ENCODE measurements at regions not wholly inside any gene's neighbourhood (a gene's known extent, or its start where the extent isn't known, plus 50 kb on each side); places are given as distances from the start of the nearest gene placed in this dataset.

DNA sequence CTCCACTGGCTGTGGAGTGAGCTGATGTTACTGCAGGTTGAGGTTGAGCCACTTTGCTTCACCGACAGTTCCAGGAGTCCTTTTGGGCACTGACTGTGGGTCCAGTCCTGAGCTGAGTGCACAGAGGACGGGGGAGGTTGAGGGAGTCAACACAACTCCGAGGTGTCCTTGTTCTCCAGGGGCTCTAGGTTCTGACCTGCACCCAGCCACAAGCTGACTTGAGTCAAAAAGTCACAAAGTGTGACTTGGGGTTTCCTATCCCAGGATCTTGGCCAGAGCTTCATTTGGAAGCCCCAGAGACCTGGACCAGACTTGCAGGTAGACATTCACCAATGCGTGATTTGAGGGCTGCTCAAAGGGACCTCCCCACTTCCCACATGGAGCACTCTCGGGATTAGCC is 95.0 kb downstream of the FAM43A start:
- no peak overlapping the region for H2AK5ac ChIP-seq (ENCODE audit: low read depth, low read length)
- POLR2A ChIA-PET (ENCODE audit: unreplicated experiment): no interaction called here
- H2BK15ac ChIP-seq (ENCODE audit: low read depth, low read length): no peak overlapping the region
- no peak overlapping the region for H4K91ac ChIP-seq (ENCODE audit: insufficient read depth, low read depth, low read length)
- H3K4me1 ChIP-seq (ENCODE audit: control insufficient read depth, insufficient read depth, low read length): no peaks in the 10 kb centered on the region
- no peaks in the 10 kb centered on the region for H3K9me1 ChIP-seq (ENCODE audit: insufficient read depth, low read length)
- no peak overlapping the region for H3K23ac ChIP-seq (ENCODE audit: low read depth, low read length)
- H3K27me3 ChIP-seq (ENCODE audit: control insufficient read depth, insufficient read depth, low read length): peaks cover 30% of the 10 kb centered on the region
- dilution Hi-C loops (cut with HindIII; ENCODE audit: low sequenced_read_pairs, unreplicated experiment) (no loop called here), in situ Hi-C loops (cut with MboI; ENCODE audit: low sequenced_read_pairs) (no loop called here), intact Hi-C loops (cut with micrococcal nuclease) (loop anchor here (5.0 kb wide), 1 partner anchor 67 kb away; no protein-coding TSS in a partner anchor)
- no peak overlapping the region for H2BK120ac ChIP-seq (ENCODE audit: low read depth, low read length)
- no peak overlapping the region for H3K9ac ChIP-seq (ENCODE audit: low read depth, low read length)
- no peak overlapping the region for H4K5ac ChIP-seq (ENCODE audit: low read depth, low read length)
- BruUV-seq (replicated peaks): no TSS peak
- H3K4me2 ChIP-seq (ENCODE audit: low read depth, low read length): no peak overlapping the region
- H3K4me3 ChIP-seq (ENCODE audit: insufficient read depth, low read depth, low read length): no peak overlapping the region
- no peak for DNase-seq
- no peak overlapping the region for H3K56ac ChIP-seq (ENCODE audit: extremely low read depth, insufficient read depth, low read length)
- WGBS, 2 experiments (ENCODE audit: extremely low coverage in 2 of 2, insufficient read length in 1 of 2): 75% methylated on average over 2 of the region's 5 CpGs; no CpG with 5 or more reads in 1 of the 2 experiments
- no peak overlapping the region for H3K4ac ChIP-seq (ENCODE audit: low read depth, low read length)
- no peaks in the 10 kb centered on the region for H3K9me3 ChIP-seq (ENCODE audit: control insufficient read depth, insufficient read depth, low read length)
- H3K27ac ChIP-seq (ENCODE audit: insufficient read depth, low read length): no peak overlapping the region
- no peak overlapping the region for H2BK20ac ChIP-seq (ENCODE audit: low read depth, low read length)
- no peak for TF ChIP-seq MAZ (IDR thresholded peaks at IDR 0.05; ENCODE audit: borderline replicate concordance, low read depth, low read length)
- TF ChIP-seq, protein P1, sequence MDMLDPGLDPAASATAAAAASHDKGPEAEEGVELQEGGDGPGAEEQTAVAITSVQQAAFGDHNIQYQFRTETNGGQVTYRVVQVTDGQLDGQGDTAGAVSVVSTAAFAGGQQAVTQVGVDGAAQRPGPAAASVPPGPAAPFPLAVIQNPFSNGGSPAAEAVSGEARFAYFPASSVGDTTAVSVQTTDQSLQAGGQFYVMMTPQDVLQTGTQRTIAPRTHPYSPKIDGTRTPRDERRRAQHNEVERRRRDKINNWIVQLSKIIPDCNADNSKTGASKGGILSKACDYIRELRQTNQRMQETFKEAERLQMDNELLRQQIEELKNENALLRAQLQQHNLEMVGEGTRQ (IDR thresholded peaks at IDR 0.05; ENCODE audit: low read depth, low read length): no peak
- TF ChIP-seq, protein P2, sequence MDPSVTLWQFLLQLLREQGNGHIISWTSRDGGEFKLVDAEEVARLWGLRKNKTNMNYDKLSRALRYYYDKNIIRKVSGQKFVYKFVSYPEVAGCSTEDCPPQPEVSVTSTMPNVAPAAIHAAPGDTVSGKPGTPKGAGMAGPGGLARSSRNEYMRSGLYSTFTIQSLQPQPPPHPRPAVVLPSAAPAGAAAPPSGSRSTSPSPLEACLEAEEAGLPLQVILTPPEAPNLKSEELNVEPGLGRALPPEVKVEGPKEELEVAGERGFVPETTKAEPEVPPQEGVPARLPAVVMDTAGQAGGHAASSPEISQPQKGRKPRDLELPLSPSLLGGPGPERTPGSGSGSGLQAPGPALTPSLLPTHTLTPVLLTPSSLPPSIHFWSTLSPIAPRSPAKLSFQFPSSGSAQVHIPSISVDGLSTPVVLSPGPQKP (IDR thresholded peaks at IDR 0.05; ENCODE audit: borderline replicate concordance, low read depth, low read length): no peak
- no peak for TF ChIP-seq MAFK (IDR thresholded peaks at IDR 0.05; ENCODE audit: low read depth, low read length)
- TF ChIP-seq POLR2A (IDR thresholded peaks at IDR 0.05; ENCODE audit: low read depth, low read length): no peak
- TF ChIP-seq MXI1 (IDR thresholded peaks at IDR 0.05; ENCODE audit: borderline replicate concordance, low read depth, low read length): no peak
- TF ChIP-seq SMC3 (IDR thresholded peaks at IDR 0.05; ENCODE audit: low read depth, low read length): no peak
- TF ChIP-seq CHD1 (IDR thresholded peaks at IDR 0.05; ENCODE audit: low read depth, low read length): no peak
- TF ChIP-seq CEBPB (IDR thresholded peaks at IDR 0.05; ENCODE audit: low read depth, low read length): no peak
- TF ChIP-seq FOS (IDR thresholded peaks at IDR 0.05; ENCODE audit: low read depth, low read length): no peak
- no peak for TF ChIP-seq RCOR1 (IDR thresholded peaks at IDR 0.05; ENCODE audit: insufficient replicate concordance, low read length)
- no peak for TF ChIP-seq NFE2L2 (IDR thresholded peaks at IDR 0.05; ENCODE audit: low read depth, low read length)
- no peak for TF ChIP-seq RFX5 (IDR thresholded peaks at IDR 0.05; ENCODE audit: low read depth, low read length)
- TF ChIP-seq, protein P3, sequence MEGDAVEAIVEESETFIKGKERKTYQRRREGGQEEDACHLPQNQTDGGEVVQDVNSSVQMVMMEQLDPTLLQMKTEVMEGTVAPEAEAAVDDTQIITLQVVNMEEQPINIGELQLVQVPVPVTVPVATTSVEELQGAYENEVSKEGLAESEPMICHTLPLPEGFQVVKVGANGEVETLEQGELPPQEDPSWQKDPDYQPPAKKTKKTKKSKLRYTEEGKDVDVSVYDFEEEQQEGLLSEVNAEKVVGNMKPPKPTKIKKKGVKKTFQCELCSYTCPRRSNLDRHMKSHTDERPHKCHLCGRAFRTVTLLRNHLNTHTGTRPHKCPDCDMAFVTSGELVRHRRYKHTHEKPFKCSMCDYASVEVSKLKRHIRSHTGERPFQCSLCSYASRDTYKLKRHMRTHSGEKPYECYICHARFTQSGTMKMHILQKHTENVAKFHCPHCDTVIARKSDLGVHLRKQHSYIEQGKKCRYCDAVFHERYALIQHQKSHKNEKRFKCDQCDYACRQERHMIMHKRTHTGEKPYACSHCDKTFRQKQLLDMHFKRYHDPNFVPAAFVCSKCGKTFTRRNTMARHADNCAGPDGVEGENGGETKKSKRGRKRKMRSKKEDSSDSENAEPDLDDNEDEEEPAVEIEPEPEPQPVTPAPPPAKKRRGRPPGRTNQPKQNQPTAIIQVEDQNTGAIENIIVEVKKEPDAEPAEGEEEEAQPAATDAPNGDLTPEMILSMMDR (conservative IDR thresholded peaks at IDR 0.05; ENCODE audit: low read depth, low read length): no peak
- TF ChIP-seq RAD21 (IDR thresholded peaks at IDR 0.05; ENCODE audit: low read length): no peak
- no peak for TF ChIP-seq BHLHE40 (IDR thresholded peaks at IDR 0.05; ENCODE audit: low read depth, low read length)
- H3K79me1 ChIP-seq (ENCODE audit: low read depth in 1 of 2, low read length in 2 of 2): no peaks in the 10 kb centered on the region
- H4K8ac ChIP-seq (ENCODE audit: low read depth in 2 of 2, low read length in 2 of 2): no peak overlapping the region
- H2AFZ ChIP-seq (replicated peaks; ENCODE audit: low read length, poor library complexity): no peak overlapping the region
- no peaks in the 10 kb centered on the region for H3K36me3 ChIP-seq (ENCODE audit: control insufficient read depth, insufficient read depth, low read length)
- no peak overlapping the region for H2BK5ac ChIP-seq (ENCODE audit: low read depth, low read length, poor library complexity, severe bottlenecking)
- CTCF ChIA-PET: no interaction called here
- no peak overlapping the region for H3K14ac ChIP-seq (replicated peaks; ENCODE audit: low read depth, low read length)
- no peak overlapping the region for H3K18ac ChIP-seq (ENCODE audit: low read depth, low read length)
- ATAC-seq (ENCODE audit: low read depth): no peak
- no peaks in the 10 kb centered on the region for H4K20me1 ChIP-seq (ENCODE audit: insufficient read depth, low read length)
- no peak overlapping the region for H2AK9ac ChIP-seq (replicated peaks; ENCODE audit: low read depth, low read length, poor library complexity)

All from IMR-90 (cell line).